ENCODE measurements at regions not wholly inside any gene's neighbourhood (a gene's known extent, or its start where the extent isn't known, plus 50 kb on each side); places are given as distances from the start of the nearest gene placed in this dataset.
A peak's percentile ranks its signal among the peaks of the same experiment; 100 is the strongest.

- no peak overlapping the region for H3K27ac ChIP-seq
- no peak for TF ChIP-seq CTCF (conservative IDR thresholded peaks at IDR 0.05)
These were observed 86.9 kb upstream of the MKI67 start for GRCh38 chr10:128213156-128213555.

GRCh38 chr10:128215733-128216132 is 89.5 kb upstream of the MKI67 start:
- H3K27ac ChIP-seq, result 0 out of 2 replicates have a peak overlapping the region, but pooled peaks have one; percentile 18
- TF ChIP-seq CTCF (conservative IDR thresholded peaks at IDR 0.05), result no peak

GRCh38 chr10:128217136-128217535 is 90.9 kb upstream of the MKI67 start:
- no peak for TF ChIP-seq CTCF (conservative IDR thresholded peaks at IDR 0.05)

GRCh38 chr10:128218161-128218560 is 91.9 kb upstream of the MKI67 start:
- H3K27ac ChIP-seq, result no peak overlapping the region
- no peak for TF ChIP-seq CTCF (conservative IDR thresholded peaks at IDR 0.05)

More at GRCh38 chr10:128217136-128217535, 90.9 kb upstream of the MKI67 start:
- H3K27ac ChIP-seq, result no peak overlapping the region

- TF ChIP-seq CTCF (conservative IDR thresholded peaks at IDR 0.05), result no peak
- H3K27ac ChIP-seq, result no peak overlapping the region
These were observed 93.1 kb upstream of the MKI67 start for GRCh38 chr10:128219295-128219694.

- no peak overlapping the region for H3K27ac ChIP-seq
- no peak for TF ChIP-seq CTCF (conservative IDR thresholded peaks at IDR 0.05)
These were observed 93.8 kb upstream of the MKI67 start for GRCh38 chr10:128220021-128220420.

GRCh38 chr10:128221117-128221516 is 94.9 kb upstream of the MKI67 start:
- no peak overlapping the region for H3K27ac ChIP-seq
- TF ChIP-seq CTCF (conservative IDR thresholded peaks at IDR 0.05), result no peak

GRCh38 chr10:128221807-128222206 is 95.6 kb upstream of the MKI67 start:
- no peak overlapping the region for H3K27ac ChIP-seq
- TF ChIP-seq CTCF (conservative IDR thresholded peaks at IDR 0.05), result no peak
